ENCODE measurements at regions not wholly inside any gene's neighbourhood (a gene's known extent, or its start where the extent isn't known, plus 50 kb on each side); places are given as distances from the start of the nearest gene placed in this dataset.

DNA sequence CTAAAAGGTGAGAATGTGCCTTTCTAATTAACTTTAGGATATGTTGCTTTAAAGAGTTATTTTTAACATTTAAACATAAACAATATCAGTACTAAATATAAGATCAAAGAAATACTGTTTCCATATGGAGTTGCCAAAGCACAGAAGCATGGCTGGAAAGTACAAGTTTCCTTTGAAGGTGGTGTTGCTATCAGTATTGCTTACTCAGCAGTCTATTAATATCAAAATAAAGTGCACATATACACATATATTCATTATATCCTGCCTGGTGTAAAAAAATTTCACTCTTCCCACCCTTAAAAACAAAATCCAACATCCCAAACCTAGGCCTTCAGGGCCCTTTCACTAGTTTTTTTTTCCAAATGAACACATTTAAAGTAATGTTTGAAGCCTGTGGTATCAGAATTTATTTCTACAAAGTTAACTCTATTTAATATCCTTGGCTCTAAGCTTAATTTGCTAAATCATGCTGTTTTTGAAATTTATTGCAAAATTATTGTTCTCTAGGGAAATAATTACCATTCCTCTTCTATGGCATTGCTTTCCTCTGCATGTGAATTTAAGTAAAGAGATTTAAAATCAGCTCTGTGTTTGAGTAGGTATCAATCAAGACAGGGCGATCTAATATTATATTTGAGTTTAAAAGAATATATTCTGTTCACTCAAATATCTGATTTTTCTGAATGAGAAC is 192.7 kb upstream of the MEIS1 start:
- H3K79me1 ChIP-seq (ENCODE audit: low read depth, low read length): no peaks in the 10 kb centered on the region
- no peak overlapping the region for H2BK5ac ChIP-seq (ENCODE audit: low read depth, low read length)
- no peak overlapping the region for H3K27ac ChIP-seq (ENCODE audit: low read depth, low read length)
- DNase-seq (ENCODE audit: low read depth in 1 of 2, low spot score in 2 of 2): no peak
- H3K9me3 ChIP-seq (ENCODE audit: insufficient read depth in 2 of 2, low read depth in 1 of 2, low read length in 1 of 2): no peaks in the 10 kb centered on the region
- H2BK15ac ChIP-seq (ENCODE audit: low read length): no peak overlapping the region
- no peak overlapping the region for H2BK12ac ChIP-seq (ENCODE audit: low read depth, low read length)
- no peak overlapping the region for H3K9ac ChIP-seq (replicated peaks in 1 of 4; ENCODE audit: extremely low read depth in 1 of 4, low read depth in 3 of 4, low read length in 3 of 4)
- CTCF ChIA-PET (ENCODE audit: partially characterized antibody): interaction anchor here (0.8 kb wide), 1 partner anchor 12 kb away, joined by 3 read pairs; no protein-coding TSS in a partner anchor
- no peak overlapping the region for H4K91ac ChIP-seq (replicated peaks; ENCODE audit: insufficient read length, low read length)
- H2BK120ac ChIP-seq (replicated peaks; ENCODE audit: low read depth, low read length): no peak overlapping the region
- H3K23ac ChIP-seq (ENCODE audit: insufficient read length): no peak overlapping the region
- H3K79me2 ChIP-seq (ENCODE audit: control insufficient read depth in 1 of 2, insufficient read depth in 2 of 2, low read length in 2 of 2): peaks cover 0 to 17% of the 10 kb centered on the region in 2 experiments; a peak in 2 of 4 replicates
- no peaks in the 10 kb centered on the region for H3K27me3 ChIP-seq (replicated peaks in 1 of 4; ENCODE audit: control insufficient read depth in 3 of 4, extremely low read depth in 1 of 4, insufficient read depth in 3 of 4, low read length in 3 of 4)
- peaks cover 0 to 8% (median 0%) of the 10 kb centered on the region in 4 experiments; a peak in 2 of 7 replicates for H3K4me1 ChIP-seq (replicated peaks in 1 of 4; ENCODE audit: control insufficient read depth in 3 of 4, insufficient read depth in 4 of 4, low read length in 3 of 4)
- no peaks in the 10 kb centered on the region for H4K20me1 ChIP-seq (replicated peaks in 1 of 2; ENCODE audit: control insufficient read depth in 1 of 2, insufficient read depth in 2 of 2, low read length in 2 of 2)
- H3K4me2 ChIP-seq (ENCODE audit: insufficient read depth in 1 of 2, low read depth in 2 of 2, low read length in 2 of 2): no peak overlapping the region
- no peak overlapping the region for H3K56ac ChIP-seq (replicated peaks; ENCODE audit: insufficient read length, low read depth, low read length)
- no peak overlapping the region for H4K8ac ChIP-seq (ENCODE audit: extremely low read depth, insufficient read depth, low read length)
- H3K14ac ChIP-seq (ENCODE audit: insufficient read length): no peak overlapping the region
- H2AFZ ChIP-seq (ENCODE audit: low read length): no peak overlapping the region
- WGBS, 2 experiments (ENCODE audit: extremely low coverage in 1 of 2, insufficient coverage in 1 of 2, insufficient read length in 1 of 2, insufficient replicate concordance in 2 of 2, low coverage in 1 of 2, low lambda C conversion rate in 2 of 2, missing lambda C conversion rate in 1 of 2): 88% methylated on average over 1 of the region's 1 CpG; no CpG with 5 or more reads in 1 of the 2 experiments
- no peak overlapping the region for H4K5ac ChIP-seq (ENCODE audit: insufficient read length, low read depth, low read length)
- H3K4ac ChIP-seq (replicated peaks; ENCODE audit: insufficient read length, low read depth, low read length): no peak overlapping the region
- H3K23me2 ChIP-seq (ENCODE audit: low read depth, low read length): 0 out of 2 replicates have a peak, but pooled peaks cover 1% of the 10 kb centered on the region
- POLR2A ChIA-PET (ENCODE audit: partially characterized antibody): no interaction called here
- no peaks in the 10 kb centered on the region; a peak in 1 of 8 replicates for H3K36me3 ChIP-seq (ENCODE audit: control insufficient read depth in 2 of 4, insufficient read depth in 4 of 4, low read length in 3 of 4)
- no peak for FAIRE-seq
- H3K18ac ChIP-seq (ENCODE audit: extremely low read depth, low read length): no peak overlapping the region
- H2BK20ac ChIP-seq (ENCODE audit: low read length): no peak overlapping the region
- peak; percentile 58; the same call in 1 of the 2 replicates for TF ChIP-seq MAFK (IDR thresholded peaks at IDR 0.05; ENCODE audit: low read depth, low read length)
- no peak for TF ChIP-seq CBX5 (IDR thresholded peaks at IDR 0.05; ENCODE audit: low read depth, low read length)
- H3K4me3 ChIP-seq (ENCODE audit: extremely low read depth in 1 of 4, insufficient read depth in 2 of 4, low read depth in 3 of 4, low read length in 4 of 4): no peak overlapping the region
- no peak overlapping the region for H2AK5ac ChIP-seq (ENCODE audit: low read depth, low read length)
